GM18520 (cell line): ENCODE measurements at regions not wholly inside any gene's neighbourhood (a gene's known extent, or its start where the extent isn't known, plus 50 kb on each side); places are given as distances from the start of the nearest gene placed in this dataset.
"Not testable (repeated sequence)": the region's sequence is repeated elsewhere in the genome, so short reads cannot be mapped to it uniquely, and the experiment has no call there.

Experiments
- ATAC-seq: cut with Tn5 transposase; IDR thresholded peaks from one replicate; pipeline ENCODE4 v1.9.1; 2021; ENCODE audit not compliant: unreplicated experiment

DNA sequence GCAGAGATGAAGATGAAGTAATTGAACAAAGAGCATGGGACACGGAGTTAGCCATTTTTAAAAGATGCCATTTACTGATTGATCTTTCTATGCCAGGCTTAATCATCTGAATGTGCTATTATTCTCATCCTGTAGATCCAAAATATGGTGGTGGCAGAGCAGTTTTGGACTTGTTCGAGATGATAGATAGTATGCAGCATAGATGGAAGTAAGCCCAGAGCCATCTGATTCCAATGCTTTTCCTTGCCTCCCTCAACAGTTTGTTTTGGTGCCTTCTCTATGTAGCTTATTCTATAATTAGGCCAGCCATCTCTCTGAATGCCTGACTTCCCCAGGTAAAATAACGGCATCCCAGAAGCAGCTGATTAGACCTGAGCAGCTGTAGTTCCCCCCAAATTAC lies 152.6 kb upstream of the CLNK start:
- ATAC-seq, result no peak

DNA sequence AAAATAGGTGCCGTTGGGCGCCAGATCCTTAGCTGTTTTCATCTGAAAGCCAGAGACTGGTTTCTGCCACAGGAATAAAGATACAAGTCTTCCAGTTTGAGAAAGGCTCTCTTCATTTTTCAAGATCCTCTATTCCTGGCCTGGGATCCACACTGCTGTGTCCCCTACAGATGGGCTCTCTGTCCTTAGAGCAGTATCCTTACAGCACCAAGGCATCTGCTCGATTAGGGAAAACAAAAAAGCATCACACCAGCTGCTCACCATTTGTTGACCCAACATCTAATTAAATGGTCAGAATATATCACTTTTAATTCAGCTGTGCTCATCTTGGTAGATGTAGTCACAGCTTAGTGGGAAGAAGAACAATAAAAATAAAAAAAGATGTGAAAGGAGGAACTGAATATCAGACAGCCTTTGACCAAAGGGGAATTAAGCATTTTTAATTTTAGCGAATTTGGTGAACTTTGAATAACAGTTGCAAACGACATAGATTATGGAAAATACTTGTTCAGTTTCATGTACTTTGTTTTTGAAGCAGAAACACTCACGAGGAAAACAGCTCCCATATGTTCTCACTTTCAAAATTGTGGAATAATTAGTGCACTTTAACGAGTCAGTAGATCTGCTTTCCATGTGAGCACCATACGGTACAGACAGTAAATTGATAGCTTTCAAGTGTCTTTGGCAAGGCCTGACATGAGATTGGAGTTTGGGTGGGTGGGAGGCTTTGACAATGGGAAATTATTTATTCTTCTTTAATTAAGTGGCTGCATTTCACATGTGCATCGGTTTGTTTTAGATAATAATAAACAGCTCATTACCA lies 148.4 kb upstream of the CLNK start:
- no peak for ATAC-seq

DNA sequence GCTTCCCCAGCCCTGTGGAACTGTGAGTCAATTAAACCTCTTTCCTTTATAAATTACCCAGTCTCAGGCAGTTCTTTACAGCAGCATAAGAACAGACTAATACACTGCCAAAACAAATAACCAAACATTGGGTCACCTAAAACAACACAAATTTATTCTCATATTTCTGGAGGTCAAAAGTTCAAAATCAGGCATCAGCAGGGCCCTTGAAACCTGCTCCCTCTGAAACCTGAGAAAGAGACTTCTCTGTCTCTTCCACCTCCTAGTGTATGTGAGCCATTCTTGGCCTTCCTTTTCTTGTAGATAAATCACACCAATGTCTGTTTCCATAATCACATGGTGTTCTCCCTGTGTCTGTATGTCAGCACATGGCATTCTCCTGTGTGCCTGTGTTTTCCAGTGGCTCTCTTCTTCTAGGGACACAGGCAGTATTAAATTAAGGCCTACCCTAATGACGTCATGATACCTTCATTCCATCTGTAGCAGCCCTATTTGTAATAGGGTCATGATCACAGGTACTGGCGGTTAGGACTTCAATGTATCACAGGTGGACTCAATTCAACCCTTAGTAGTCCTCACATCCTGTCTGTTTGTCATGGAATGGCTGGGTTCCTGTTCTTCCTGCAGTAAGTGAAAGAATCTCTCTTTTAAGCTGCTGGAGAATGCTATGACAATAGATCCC lies 147.3 kb upstream of the CLNK start:
- ATAC-seq, result no peak

DNA sequence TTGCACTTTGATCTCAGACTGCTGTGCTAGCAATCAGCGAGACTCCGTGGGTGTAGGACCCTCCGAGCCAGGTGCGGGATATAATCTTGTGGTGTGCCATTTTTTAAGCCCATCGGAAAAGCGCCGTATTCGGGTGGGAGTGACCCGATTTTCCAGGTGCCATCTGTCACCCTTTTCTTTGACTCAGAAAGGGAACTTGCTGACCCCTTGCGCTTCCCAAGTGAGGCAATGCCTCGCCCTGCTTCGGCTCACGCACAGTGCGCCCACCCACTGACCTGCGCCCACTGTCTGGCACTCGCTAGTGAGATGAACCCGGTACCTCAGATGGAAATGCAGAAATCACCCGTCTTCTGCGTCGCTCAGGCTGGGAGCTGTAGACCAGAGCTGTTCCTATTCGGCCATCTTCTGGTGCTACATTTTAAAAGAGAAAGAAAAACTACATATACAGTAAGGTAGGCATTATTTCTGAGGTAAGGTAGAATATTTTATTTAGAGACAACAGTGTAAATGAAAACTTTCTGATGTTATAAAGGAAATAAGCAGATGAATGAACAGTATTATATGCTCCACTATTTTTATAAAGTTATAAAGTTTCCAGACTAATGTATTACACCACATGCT lies 144.5 kb upstream of the CLNK start:
- ATAC-seq, result not testable (repeated sequence)

DNA sequence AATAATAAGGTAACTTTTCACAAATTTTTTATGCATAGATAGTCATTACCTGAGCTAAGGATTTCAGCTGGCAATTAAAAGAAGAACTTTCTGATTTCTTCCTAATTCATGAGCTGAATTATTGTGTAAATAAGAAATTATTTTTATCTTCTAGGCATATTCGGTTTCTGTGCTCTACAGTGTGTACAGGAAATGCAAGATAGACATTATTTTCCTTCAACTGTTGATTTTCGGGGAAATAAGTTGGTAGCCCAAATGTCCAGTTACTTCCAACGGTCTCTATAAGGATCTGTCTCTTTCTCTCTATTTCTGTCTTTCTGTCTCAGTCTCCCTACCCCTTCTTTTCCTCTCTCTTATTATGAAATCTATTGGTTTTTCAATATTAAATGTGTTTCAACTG lies 137.3 kb upstream of the CLNK start:
- ATAC-seq, result no peak

DNA sequence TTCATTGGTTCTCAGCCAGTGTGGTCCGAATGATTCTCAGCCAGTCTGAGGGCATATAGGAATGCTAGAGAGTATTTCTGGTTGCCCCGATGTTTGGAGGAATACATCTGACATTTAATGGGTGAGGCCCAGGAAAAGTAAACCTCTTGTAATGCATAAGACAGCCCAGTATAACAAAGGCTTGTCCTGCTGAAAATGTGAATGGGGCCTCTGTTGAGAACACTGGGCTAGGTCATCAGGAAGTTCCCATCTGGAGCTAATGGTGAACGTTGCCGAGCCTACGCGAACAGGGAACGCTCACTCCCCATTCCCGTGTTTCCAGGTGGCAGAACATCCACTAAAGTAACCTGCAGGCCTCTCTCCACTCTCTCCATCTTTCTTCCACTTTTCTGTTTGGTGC lies 132.0 kb upstream of the CLNK start:
- ATAC-seq, result no peak

- no peak for ATAC-seq
Measured at GRCh38 chr4:10811991-10812390, 127.4 kb upstream of the CLNK start.

DNA sequence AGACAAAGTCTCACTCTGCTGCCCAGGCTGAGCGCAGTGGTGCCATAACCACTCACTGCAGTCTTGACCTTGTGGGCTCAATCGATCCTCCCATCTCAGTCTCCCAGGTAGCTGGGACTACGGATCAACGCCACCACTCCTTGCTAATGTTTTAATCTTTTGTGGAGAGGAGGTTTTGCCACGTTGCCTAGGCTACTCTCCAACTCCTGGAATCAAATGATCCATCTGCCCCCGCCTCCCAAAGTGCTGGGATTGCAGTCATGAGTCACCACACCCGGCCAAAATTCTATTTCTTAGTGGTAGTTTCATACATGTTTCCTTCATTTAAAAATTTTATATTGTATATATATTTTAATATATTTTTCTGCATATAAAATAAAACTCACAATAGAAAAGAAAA lies 125.8 kb upstream of the CLNK start:
- no peak for ATAC-seq

DNA sequence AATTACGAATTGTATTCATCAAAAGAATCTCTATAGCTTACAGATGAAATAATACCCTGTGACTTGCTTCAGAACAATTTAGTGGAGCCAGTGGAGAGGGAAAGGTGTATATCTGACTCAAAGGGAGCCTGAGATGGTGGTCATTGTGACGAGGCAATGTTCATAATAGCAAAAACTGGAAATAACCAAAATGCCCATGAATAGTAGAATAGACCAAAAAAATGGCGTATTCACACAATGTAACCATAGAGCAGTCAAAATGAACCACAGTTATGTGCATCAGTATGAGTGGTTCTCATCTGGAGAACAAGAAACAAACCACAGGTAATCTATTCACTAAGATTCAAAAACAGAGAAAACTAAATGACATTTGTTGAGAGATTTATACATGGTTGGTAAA lies 125.3 kb upstream of the CLNK start:
- ATAC-seq, result peak; percentile 83

DNA sequence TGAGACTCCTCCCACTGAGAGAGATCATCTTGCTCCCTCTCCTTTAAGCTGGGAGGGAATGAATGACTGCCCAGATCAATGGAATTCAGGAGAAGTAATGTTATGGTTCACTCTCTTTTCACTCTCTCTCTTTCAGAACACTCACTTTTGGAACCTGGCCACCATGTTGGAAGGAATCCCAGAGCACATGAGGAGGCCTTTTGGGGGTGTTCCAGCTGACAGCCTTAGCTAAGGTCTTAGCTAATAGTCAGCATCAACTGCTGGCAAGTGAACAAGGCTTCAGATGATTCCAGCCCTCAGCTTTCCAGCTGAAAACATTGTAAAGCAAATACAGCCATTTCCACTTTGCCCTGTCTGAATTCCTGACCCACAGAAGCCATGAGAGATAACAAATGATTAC lies 124.0 kb upstream of the CLNK start:
- ATAC-seq, result no peak

DNA sequence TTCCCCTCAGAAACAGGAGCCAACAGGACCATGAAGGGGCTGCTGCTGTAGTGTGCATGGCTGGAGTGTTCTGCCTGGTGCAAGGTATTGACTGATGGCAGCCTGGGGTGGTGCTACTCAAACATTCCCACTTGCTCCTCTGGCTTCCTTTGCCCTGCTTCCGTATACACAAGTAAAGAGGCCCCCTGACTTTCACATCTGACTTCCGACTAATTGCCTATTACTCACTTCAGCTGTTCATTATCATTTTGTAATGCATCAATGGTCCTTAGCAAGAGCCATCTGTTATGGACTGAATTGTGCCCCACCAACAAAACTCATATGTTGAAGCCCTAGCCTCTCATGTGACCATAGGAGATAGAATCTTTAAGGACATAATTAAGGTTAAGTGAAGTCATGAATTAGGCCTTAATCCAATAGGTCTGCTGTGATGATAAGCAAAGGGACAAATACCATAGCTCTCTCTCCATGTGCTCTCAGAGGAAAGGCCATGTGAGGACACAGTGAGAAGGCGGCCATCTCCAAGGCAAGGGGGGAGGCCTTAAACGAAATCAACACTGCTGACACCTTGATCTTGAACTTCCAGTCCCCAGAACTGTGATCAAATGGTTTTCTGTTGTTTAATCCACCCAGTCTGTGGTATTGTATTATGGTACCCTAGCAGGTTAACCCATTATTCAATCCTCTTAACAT lies 122.5 kb upstream of the CLNK start:
- ATAC-seq, result no peak

DNA sequence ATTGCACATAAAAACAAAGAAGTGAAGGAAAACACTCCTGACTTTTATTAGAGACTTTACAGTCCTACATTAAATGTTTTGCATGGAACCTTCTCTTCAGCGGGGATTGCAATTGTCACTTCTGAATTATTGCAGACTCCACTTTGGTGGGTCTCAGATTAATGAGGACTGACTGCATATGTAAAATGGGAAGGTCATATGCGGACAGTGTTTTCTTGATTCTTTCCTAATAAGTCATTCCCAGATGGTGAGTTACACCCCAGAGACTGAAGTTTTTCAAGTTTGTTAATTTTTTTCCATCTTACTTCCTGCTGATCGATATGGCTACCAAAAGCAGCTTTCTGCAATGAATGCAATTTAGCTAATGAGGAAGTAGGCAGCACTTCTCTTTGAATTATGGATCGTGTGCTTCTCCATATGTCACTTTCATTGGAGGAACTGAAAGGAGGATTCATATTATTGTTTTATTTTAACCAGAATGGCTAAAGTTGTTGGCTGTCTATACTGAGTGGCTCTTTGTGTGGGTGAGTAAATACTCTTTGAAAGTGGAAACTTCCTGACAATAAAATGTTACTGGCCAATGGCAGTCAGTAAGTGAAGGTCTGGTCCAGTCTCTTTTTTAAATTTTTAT lies 119.3 kb upstream of the CLNK start:
- no peak for ATAC-seq

- no peak for ATAC-seq
Measured at GRCh38 chr4:10787365-10787764, 102.8 kb upstream of the CLNK start.

GRCh38 chr4:10784621-10785020 lies 100.1 kb upstream of the CLNK start:
- no peak for ATAC-seq

- no peak for ATAC-seq
Measured at GRCh38 chr4:10783351-10783750, 98.8 kb upstream of the CLNK start.

DNA sequence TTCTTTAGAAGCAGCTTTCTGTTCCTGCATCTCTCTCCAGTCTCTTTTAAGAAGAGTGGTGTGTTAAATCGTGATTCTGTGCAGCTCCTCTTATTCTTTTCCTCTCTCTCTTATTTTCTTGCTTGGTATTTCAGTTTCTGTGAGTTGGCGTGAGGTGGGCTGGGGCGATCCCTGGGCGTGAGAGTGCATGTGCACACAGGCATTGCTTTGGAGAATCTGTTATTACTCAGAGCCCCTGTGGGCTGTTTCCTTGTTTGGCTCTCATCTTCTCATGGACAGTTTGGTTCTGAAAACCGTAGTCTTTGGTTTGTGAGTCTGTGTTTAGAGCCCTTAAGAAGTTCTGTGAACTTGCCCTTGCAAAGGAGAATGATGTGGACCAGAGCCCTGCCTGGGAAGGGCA lies 97.2 kb upstream of the CLNK start:
- ATAC-seq, result no peak

DNA sequence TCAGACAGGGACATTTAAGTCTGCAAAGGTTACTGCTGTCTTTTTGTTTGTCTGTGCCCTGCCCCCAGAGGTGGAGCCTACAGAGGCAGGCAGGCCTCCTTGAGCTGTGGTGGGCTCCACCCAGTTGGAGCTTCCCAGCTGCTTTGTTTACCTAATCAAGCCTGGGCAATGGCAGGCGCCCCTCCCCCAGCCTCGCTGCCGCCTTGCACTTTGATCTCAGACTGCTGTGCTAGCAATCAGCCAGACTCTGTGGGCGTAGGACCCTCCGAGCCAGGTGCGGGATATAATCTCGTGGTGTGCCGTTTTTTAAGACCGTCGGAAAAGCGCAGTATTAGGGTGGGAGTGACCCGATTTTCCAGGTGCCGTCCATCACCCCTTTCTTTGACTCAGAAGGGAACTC lies 96.2 kb upstream of the CLNK start:
- ATAC-seq, result not testable (repeated sequence)

DNA sequence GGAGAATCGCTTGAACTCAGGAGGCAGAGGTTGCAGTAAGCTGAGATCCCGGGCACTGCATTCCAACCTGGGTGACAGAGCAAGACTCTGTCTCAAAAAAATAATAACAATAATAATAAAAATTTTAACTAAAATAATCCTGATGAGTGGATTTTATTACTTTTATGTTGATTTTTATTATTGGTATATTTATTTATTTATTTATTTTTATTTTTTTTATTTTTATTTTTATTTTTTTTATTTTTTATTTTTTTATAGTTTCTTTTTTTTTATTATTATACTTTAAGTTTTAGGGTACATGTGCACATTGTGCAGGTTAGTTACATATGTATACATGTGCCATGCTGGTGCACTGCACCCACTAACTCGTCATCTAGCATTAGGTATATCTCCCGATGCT lies 90.6 kb upstream of the CLNK start:
- ATAC-seq, result not testable (repeated sequence)

GRCh38 chr4:10773656-10774055 lies 89.1 kb upstream of the CLNK start:
- ATAC-seq, result no peak

DNA sequence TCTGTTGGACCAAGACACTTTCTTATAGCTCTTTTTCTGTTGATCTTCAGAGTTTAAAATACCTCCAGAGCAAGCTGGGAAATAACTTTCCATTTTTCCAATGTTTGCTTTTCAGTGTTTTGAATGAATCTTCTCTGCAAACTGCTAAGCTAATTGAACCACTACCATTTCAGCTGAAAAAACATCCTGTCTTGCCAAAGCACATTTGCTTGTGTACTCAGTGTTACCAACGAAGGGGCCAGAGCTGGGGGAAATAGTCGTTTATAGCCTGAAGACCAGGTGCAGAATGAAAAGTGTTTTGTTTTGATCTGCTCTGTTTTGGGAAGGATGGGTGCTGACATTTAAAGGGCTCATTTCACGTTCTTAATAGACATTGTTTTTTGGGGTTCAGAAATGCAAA lies 88.4 kb upstream of the CLNK start:
- no peak for ATAC-seq

- no peak for ATAC-seq
Measured at GRCh38 chr4:10765386-10765785, 80.8 kb upstream of the CLNK start.
